Lower leg skin (tissue), 4 donors: ENCODE measurements at regions not wholly inside any gene's neighbourhood (a gene's known extent, or its start where the extent isn't known, plus 50 kb on each side); places are given as distances from the start of the nearest gene placed in this dataset.

Experiments
- DNase-seq, 2 donors: peaks; one replicate each; pipeline ENCODE4 v3.0.0-alpha.2; 2019; ENCODE audit warnings: low spot score in 2 of 2
- H3K4me3 ChIP-seq: fragments of 200-600 bp; sonication (generic); 2 replicates; pipeline ENCODE4 v1.5.1; 2017; ENCODE audit warnings: mild to moderate bottlenecking, low read depth; ENCODE audit not compliant: poor library complexity, severe bottlenecking
- CTCF ChIP-seq, 3 donors: fragments of 450-650 bp; IDR thresholded peaks; one replicate each; pipeline ENCODE4 v1.5.1; 2016; ENCODE audit warnings: antibody characterized with exemption in 3 of 3, mild to moderate bottlenecking in 3 of 3, moderate library complexity in 2 of 3
- POLR2A ChIP-seq, 2 donors: fragments of 450-650 bp; IDR thresholded peaks; one replicate each; pipeline ENCODE4 v1.6.1; 2016 to 2017; ENCODE audit warnings: antibody characterized with exemption in 2 of 2, mild to moderate bottlenecking in 1 of 2, moderate library complexity in 1 of 2
- WGBS, 2 donors: methylation state at CpG; one replicate each; pipeline ENCODE4 v1.1.5; 2018; 5-methylcytosine and 5-hydroxymethylcytosine counted together
- intact Hi-C: fragments of 100-400 bp; cut with DNase I; formaldehyde crosslinking; loops from one replicate; pipeline ENCODE4 v1.15.0; 2023; ENCODE audit warnings: low total_unique reads

- no peak for DNase-seq
- no peak overlapping the region for H3K4me3 ChIP-seq
- 23 to 26% methylated on average over 5 of the region's 5 CpGs for WGBS, 2 donors
- intact Hi-C loops: no loop called here
- no peak for TF ChIP-seq POLR2A (IDR thresholded peaks at IDR 0.05)
These were observed 247.1 kb downstream of the BCL11A start for GRCh38 chr2:60306267-60306861.

- TF ChIP-seq POLR2A (IDR thresholded peaks at IDR 0.05): no peak
- no peak for TF ChIP-seq CTCF (IDR thresholded peaks at IDR 0.05)
- no peak overlapping the region for H3K4me3 ChIP-seq
- intact Hi-C loops: no loop called here
- no peak for DNase-seq
- 87 to 90% methylated on average over 2 of the region's 2 CpGs for WGBS, 2 donors
These were observed 249.8 kb downstream of the BCL11A start for GRCh38 chr2:60303680-60304079.

- 82 to 83% methylated on average over 6 of the region's 6 CpGs for WGBS, 2 donors
- DNase-seq: no peak
- intact Hi-C loops: no loop called here
- TF ChIP-seq POLR2A (IDR thresholded peaks at IDR 0.05) (no peak), CTCF (IDR thresholded peaks at IDR 0.05) (no peak)
- no peak overlapping the region for H3K4me3 ChIP-seq
These were observed 250.9 kb downstream of the BCL11A start for GRCh38 chr2:60302377-60303126.

GRCh38 chr2:60301726-60302125 lies 251.7 kb downstream of the BCL11A start:
- no peak for DNase-seq
- TF ChIP-seq CTCF (IDR thresholded peaks at IDR 0.05) (no peak), POLR2A (IDR thresholded peaks at IDR 0.05) (no peak)
- intact Hi-C loops: no loop called here
- WGBS, 2 donors: 80 to 84% methylated on average over 3 of the region's 3 CpGs
- no peak overlapping the region for H3K4me3 ChIP-seq

- WGBS, 2 donors: 85 to 88% methylated on average over 8 of the region's 8 CpGs
- DNase-seq: no peak
- intact Hi-C loops: no loop called here
- H3K4me3 ChIP-seq: no peak overlapping the region
- no peak for TF ChIP-seq POLR2A (IDR thresholded peaks at IDR 0.05)
- no peak for TF ChIP-seq CTCF (IDR thresholded peaks at IDR 0.05)
These were observed 254.3 kb downstream of the BCL11A start for GRCh38 chr2:60299179-60299578.

GRCh38 chr2:60298006-60298696 lies 255.3 kb downstream of the BCL11A start:
- 42 to 49% methylated on average over 20 of the region's 20 CpGs for WGBS, 2 donors
- DNase-seq: no peak
- intact Hi-C loops: no loop called here

More at GRCh38 chr2:60298006-60298696, 255.3 kb downstream of the BCL11A start:
- TF ChIP-seq POLR2A (IDR thresholded peaks at IDR 0.05) (no peak), CTCF (IDR thresholded peaks at IDR 0.05) (no peak)
- no peak overlapping the region for H3K4me3 ChIP-seq
